ENCODE measurements at regions not wholly inside any gene's neighbourhood (a gene's known extent, or its start where the extent isn't known, plus 50 kb on each side); places are given as distances from the start of the nearest gene placed in this dataset.
"Not testable (repeated sequence)": the region's sequence is repeated elsewhere in the genome, so short reads cannot be mapped to it uniquely, and the experiment has no call there.

GRCh38 chr12:60234611-60235195 is 638.9 kb downstream of the SLC16A7 start:
- H3K4me3 Mint-ChIP-seq; DNase-seq; ATAC-seq (replicated peaks); H3K4me1 Mint-ChIP-seq (ENCODE audit: low read depth in 2 of 2); H3K27me3 Mint-ChIP-seq; H3K36me3 Mint-ChIP-seq (ENCODE audit: insufficient read depth); H3K27ac Mint-ChIP-seq: not testable (repeated sequence)
- peaks cover 13 to 28% of the 10 kb centered on the region in 2 donors for H3K9me3 Mint-ChIP-seq

- DNase-seq = no peak
- Mint-ChIP-seq H3K27me3 (no peaks in the 10 kb centered on the region), H3K9me3 (peaks cover 13 to 28% of the 10 kb centered on the region in 2 donors), H3K4me3 (no peak overlapping the region), H3K27ac (no peak overlapping the region), H3K36me3 (ENCODE audit: insufficient read depth) (no peaks in the 10 kb centered on the region), H3K4me1 (ENCODE audit: low read depth in 2 of 2) (no peaks in the 10 kb centered on the region)
- no peak for ATAC-seq (replicated peaks)
These were observed 639.4 kb downstream of the SLC16A7 start for GRCh38 chr12:60235261-60235660.

- not testable (repeated sequence) for H3K36me3 Mint-ChIP-seq (ENCODE audit: insufficient read depth); H3K4me3 Mint-ChIP-seq; H3K27ac Mint-ChIP-seq; ATAC-seq (replicated peaks); DNase-seq; H3K4me1 Mint-ChIP-seq (ENCODE audit: low read depth in 2 of 2); H3K27me3 Mint-ChIP-seq
- H3K9me3 Mint-ChIP-seq = peaks cover 13 to 28% of the 10 kb centered on the region in 2 donors
These were observed 640.6 kb downstream of the SLC16A7 start for GRCh38 chr12:60236416-60236815.

GRCh38 chr12:60240891-60241290 is 645.1 kb downstream of the SLC16A7 start:
- Mint-ChIP-seq H3K36me3 (ENCODE audit: insufficient read depth) (no peaks in the 10 kb centered on the region), H3K27ac (no peak overlapping the region), H3K4me1 (ENCODE audit: low read depth in 2 of 2) (no peaks in the 10 kb centered on the region), H3K27me3 (no peaks in the 10 kb centered on the region), H3K4me3 (no peak overlapping the region), H3K9me3 (peaks cover 8 to 16% of the 10 kb centered on the region in 2 donors)
- no peak for DNase-seq
- ATAC-seq (replicated peaks) = no peak

GRCh38 chr12:60251091-60251490 is 655.3 kb downstream of the SLC16A7 start:
- Mint-ChIP-seq H3K27ac (no peak overlapping the region), H3K27me3 (no peaks in the 10 kb centered on the region), H3K36me3 (ENCODE audit: insufficient read depth) (no peaks in the 10 kb centered on the region), H3K4me1 (ENCODE audit: low read depth in 2 of 2) (no peaks in the 10 kb centered on the region), H3K4me3 (no peak overlapping the region), H3K9me3 (peaks cover 0 to 9% of the 10 kb centered on the region in 2 donors)
- ATAC-seq (replicated peaks) = no peak
- DNase-seq = no peak

- H3K4me3 Mint-ChIP-seq = no peak overlapping the region
- H3K4me1 Mint-ChIP-seq (ENCODE audit: low read depth in 2 of 2) = no peaks in the 10 kb centered on the region
- DNase-seq (no peak), ATAC-seq (replicated peaks) (no peak)
- no peak overlapping the region for H3K27ac Mint-ChIP-seq
- no peaks in the 10 kb centered on the region for H3K27me3 Mint-ChIP-seq
- no peaks in the 10 kb centered on the region for H3K36me3 Mint-ChIP-seq (ENCODE audit: insufficient read depth)
- peaks cover 0 to 9% of the 10 kb centered on the region in 2 donors for H3K9me3 Mint-ChIP-seq
These were observed 656.7 kb downstream of the SLC16A7 start for GRCh38 chr12:60252359-60253096.

- Mint-ChIP-seq H3K27ac (no peak overlapping the region), H3K9me3 (peaks cover 0 to 9% of the 10 kb centered on the region in 2 donors), H3K4me1 (ENCODE audit: low read depth in 2 of 2) (no peaks in the 10 kb centered on the region), H3K4me3 (no peak overlapping the region), H3K27me3 (no peaks in the 10 kb centered on the region), H3K36me3 (ENCODE audit: insufficient read depth) (no peaks in the 10 kb centered on the region)
- ATAC-seq (replicated peaks) (no peak), DNase-seq (no peak)
These were observed 659.2 kb downstream of the SLC16A7 start for GRCh38 chr12:60255044-60255443.

- Mint-ChIP-seq H3K9me3 (no peaks in the 10 kb centered on the region), H3K27ac (no peak overlapping the region), H3K4me3 (no peak overlapping the region), H3K36me3 (ENCODE audit: insufficient read depth) (no peaks in the 10 kb centered on the region), H3K27me3 (no peaks in the 10 kb centered on the region), H3K4me1 (ENCODE audit: low read depth in 2 of 2) (no peaks in the 10 kb centered on the region)
- ATAC-seq (replicated peaks) = no peak
- no peak for DNase-seq
These were observed 661.2 kb downstream of the SLC16A7 start for GRCh38 chr12:60257063-60257462.

GRCh38 chr12:60259225-60259624 is 663.4 kb downstream of the SLC16A7 start:
- no peaks in the 10 kb centered on the region for H3K4me1 Mint-ChIP-seq (ENCODE audit: low read depth in 2 of 2)
- no peaks in the 10 kb centered on the region for H3K36me3 Mint-ChIP-seq (ENCODE audit: insufficient read depth)
- no peak for ATAC-seq (replicated peaks)
- H3K4me3 Mint-ChIP-seq = no peak overlapping the region
- no peak overlapping the region for H3K27ac Mint-ChIP-seq
- no peak for DNase-seq
- no peaks in the 10 kb centered on the region for H3K27me3 Mint-ChIP-seq
- H3K9me3 Mint-ChIP-seq = no peaks in the 10 kb centered on the region

- Mint-ChIP-seq H3K27ac (no peak overlapping the region), H3K27me3 (no peaks in the 10 kb centered on the region), H3K9me3 (peaks cover 0 to under 1% of the 10 kb centered on the region in 2 donors), H3K36me3 (ENCODE audit: insufficient read depth) (no peaks in the 10 kb centered on the region), H3K4me1 (ENCODE audit: low read depth in 2 of 2) (no peaks in the 10 kb centered on the region), H3K4me3 (no peak overlapping the region)
- no peak for DNase-seq
- ATAC-seq (replicated peaks) = no peak
These were observed 666.5 kb downstream of the SLC16A7 start for GRCh38 chr12:60262378-60262777.

- H3K36me3 Mint-ChIP-seq (ENCODE audit: insufficient read depth) = no peaks in the 10 kb centered on the region
- no peak for ATAC-seq (replicated peaks)
- no peak overlapping the region for H3K4me3 Mint-ChIP-seq
- H3K9me3 Mint-ChIP-seq = peaks cover 0 to 3% of the 10 kb centered on the region in 2 donors
- DNase-seq = no peak
- H3K27ac Mint-ChIP-seq = no peak overlapping the region
- H3K27me3 Mint-ChIP-seq = no peaks in the 10 kb centered on the region
- no peaks in the 10 kb centered on the region for H3K4me1 Mint-ChIP-seq (ENCODE audit: low read depth in 2 of 2)
These were observed 667.3 kb downstream of the SLC16A7 start for GRCh38 chr12:60263161-60263560.

- Mint-ChIP-seq H3K4me3 (no peak overlapping the region), H3K4me1 (ENCODE audit: low read depth in 2 of 2) (no peaks in the 10 kb centered on the region), H3K36me3 (ENCODE audit: insufficient read depth) (no peaks in the 10 kb centered on the region), H3K9me3 (peaks cover 0 to 3% of the 10 kb centered on the region in 2 donors), H3K27ac (no peak overlapping the region), H3K27me3 (no peaks in the 10 kb centered on the region)
- DNase-seq (no peak), ATAC-seq (replicated peaks) (no peak)
These were observed 668.1 kb downstream of the SLC16A7 start for GRCh38 chr12:60263836-60264493.

- no peaks in the 10 kb centered on the region for H3K36me3 Mint-ChIP-seq (ENCODE audit: insufficient read depth)
- H3K27me3 Mint-ChIP-seq = no peaks in the 10 kb centered on the region
- H3K4me3 Mint-ChIP-seq = no peak overlapping the region
- no peak for DNase-seq
- no peak overlapping the region for H3K27ac Mint-ChIP-seq
- H3K4me1 Mint-ChIP-seq (ENCODE audit: low read depth in 2 of 2) = no peaks in the 10 kb centered on the region
- H3K9me3 Mint-ChIP-seq = peaks cover 2 to 3% of the 10 kb centered on the region in 2 donors
- ATAC-seq (replicated peaks) = no peak
These were observed 669.9 kb downstream of the SLC16A7 start for GRCh38 chr12:60265741-60266140.

GRCh38 chr12:60266381-60266852 is 670.6 kb downstream of the SLC16A7 start:
- no peak overlapping the region for H3K27ac Mint-ChIP-seq
- ATAC-seq (replicated peaks) = no peak
- no peak for DNase-seq
- H3K4me3 Mint-ChIP-seq = no peak overlapping the region
- H3K36me3 Mint-ChIP-seq (ENCODE audit: insufficient read depth) = no peaks in the 10 kb centered on the region
- H3K9me3 Mint-ChIP-seq = peaks cover 5 to 8% of the 10 kb centered on the region in 2 donors
- no peaks in the 10 kb centered on the region for H3K4me1 Mint-ChIP-seq (ENCODE audit: low read depth in 2 of 2)
- no peaks in the 10 kb centered on the region for H3K27me3 Mint-ChIP-seq
